A673 (cell line): ENCODE measurements at regions not wholly inside any gene's neighbourhood (a gene's known extent, or its start where the extent isn't known, plus 50 kb on each side); places are given as distances from the start of the nearest gene placed in this dataset.

ENCODE experiments used
- BruUV-seq: library from RNA; stranded (reverse); fragments of 400-500 nt; replicated peaks from 2 replicates; lab custom pipeline; 2021; lab: Mats Ljungman, UMichigan
- CTCF ChIA-PET: fragments of 300-600 bp; sonication (Branson Sonifier 250); formaldehyde crosslinking; loops from one replicate; lab custom pipeline; 2022; ENCODE audit warnings: antibody characterized with exemption; lab: Charles Lee
- POLR2A ChIA-PET: fragments of 300-600 bp; sonication (Branson Sonifier 250); formaldehyde crosslinking; loops from one replicate; lab custom pipeline; 2022; ENCODE audit warnings: antibody characterized with exemption; ENCODE audit not compliant: low non-redundant PET; lab: Charles Lee
- DNase-seq: peaks from one replicate; pipeline ENCODE4 v3.0.0-alpha.2; 2015; ENCODE audit warnings: low spot score
- H3K27ac ChIP-seq: fragments of 200-600 bp; sonication (generic); 2 replicates; pipeline ENCODE4 v1.5.1; 2016; ENCODE audit warnings: mixed run types, low read depth, mild to moderate bottlenecking, mixed read lengths, antibody characterized with exemption, low read length; ENCODE audit not compliant: poor library complexity, severe bottlenecking
- H3K27me3 ChIP-seq: fragments of 200-600 bp; sonication (generic); replicated peaks from 2 replicates; pipeline ENCODE4 v1.6.1; 2017; ENCODE audit warnings: mixed run types, low read depth, mild to moderate bottlenecking, mixed read lengths, antibody characterized with exemption, low read length; ENCODE audit not compliant: insufficient read depth, poor library complexity
- H3K36me3 ChIP-seq: fragments of 200-600 bp; sonication (generic); 2 replicates; pipeline ENCODE4 v1.6.1; 2016; ENCODE audit warnings: mixed run types, mild to moderate bottlenecking, mixed read lengths, antibody characterized with exemption, low read length; ENCODE audit not compliant: insufficient read depth, poor library complexity, severe bottlenecking
- H3K4me1 ChIP-seq: fragments of 200-600 bp; sonication (generic); 2 replicates; pipeline ENCODE4 v1.6.1; 2017; ENCODE audit warnings: mixed run types, mild to moderate bottlenecking, mixed read lengths, antibody characterized with exemption, low read length; ENCODE audit not compliant: insufficient read depth, poor library complexity, severe bottlenecking
- H3K4me3 ChIP-seq: fragments of 200-600 bp; sonication (generic); 2 replicates; pipeline ENCODE4 v1.5.1; 2016; ENCODE audit warnings: low read depth, mixed run types, mild to moderate bottlenecking, mixed read lengths, low read length; ENCODE audit not compliant: poor library complexity, severe bottlenecking
- H3K9me3 ChIP-seq: fragments of 200-600 bp; sonication (generic); 2 replicates; pipeline ENCODE4 v1.6.1; 2016; ENCODE audit warnings: mixed run types, low read depth, mild to moderate bottlenecking, mixed read lengths, antibody characterized with exemption, low read length; ENCODE audit not compliant: poor library complexity, severe bottlenecking
- CTCF ChIP-seq: fragments of 300-800, 200-600 bp; sonication (generic); conservative IDR thresholded peaks from 2 replicates; pipeline ENCODE4 v1.5.1; 2017; ENCODE audit warnings: low read depth, mild to moderate bottlenecking, antibody characterized with exemption, low read length, moderate library complexity, mixed read lengths
- EZH2 ChIP-seq: fragments of 200-600 bp; sonication (generic); IDR thresholded peaks from 2 replicates; pipeline ENCODE4 v1.6.1; 2017; ENCODE audit warnings: borderline replicate concordance, low read depth, mild to moderate bottlenecking, mixed read lengths, antibody characterized with exemption, low read length; ENCODE audit not compliant: poor library complexity, severe bottlenecking
- intact Hi-C: fragments of 100-400 bp; cut with micrococcal nuclease; formaldehyde crosslinking; loops from one replicate; pipeline ENCODE4 v1.10.0; 2022; ENCODE audit not compliant: unreplicated experiment

- ChIA-PET CTCF (no interaction called here), POLR2A (no interaction called here)
- BruUV-seq = no TSS peak
- no peak overlapping the region for H3K27ac ChIP-seq
- H3K9me3 ChIP-seq = no peaks in the 10 kb centered on the region
- no peaks in the 10 kb centered on the region for H3K27me3 ChIP-seq
- TF ChIP-seq EZH2 (no peak), CTCF (no peak)
- H3K36me3 ChIP-seq = no peaks in the 10 kb centered on the region
- no peak for DNase-seq
- intact Hi-C loops = no loop called here
- H3K4me3 ChIP-seq = no peak overlapping the region
- no peaks in the 10 kb centered on the region for H3K4me1 ChIP-seq
These were observed 333.4 kb upstream of the TBC1D5 start for GRCh38 chr3:18075799-18076198.

- Histone ChIP-seq H3K9me3 (no peaks in the 10 kb centered on the region), H3K36me3 (no peaks in the 10 kb centered on the region), H3K4me1 (no peaks in the 10 kb centered on the region), H3K27ac (no peak overlapping the region), H3K27me3 (no peaks in the 10 kb centered on the region), H3K4me3 (no peak overlapping the region)
- ChIA-PET POLR2A (no interaction called here), CTCF (no interaction called here)
- DNase-seq = no peak
- intact Hi-C loops = no loop called here
- no TSS peak for BruUV-seq
- TF ChIP-seq CTCF (no peak), EZH2 (no peak)
These were observed 329.4 kb upstream of the TBC1D5 start for GRCh38 chr3:18071833-18072232.

- H3K27ac ChIP-seq = no peak overlapping the region
- DNase-seq = no peak
- BruUV-seq = no TSS peak
- no peaks in the 10 kb centered on the region for H3K9me3 ChIP-seq
- no peaks in the 10 kb centered on the region for H3K4me1 ChIP-seq
- TF ChIP-seq EZH2 (no peak), CTCF (no peak)
- H3K36me3 ChIP-seq = no peaks in the 10 kb centered on the region
- ChIA-PET POLR2A (no interaction called here), CTCF (no interaction called here)
- no peak overlapping the region for H3K4me3 ChIP-seq
- intact Hi-C loops = no loop called here
- no peaks in the 10 kb centered on the region for H3K27me3 ChIP-seq
These were observed 328.5 kb upstream of the TBC1D5 start for GRCh38 chr3:18070944-18071343.
